ENCODE measurements at regions not wholly inside any gene's neighbourhood (a gene's known extent, or its start where the extent isn't known, plus 50 kb on each side); places are given as distances from the start of the nearest gene placed in this dataset.
"Not testable (repeated sequence)": the region's sequence is repeated elsewhere in the genome, so short reads cannot be mapped to it uniquely, and the experiment has no call there.

DNA sequence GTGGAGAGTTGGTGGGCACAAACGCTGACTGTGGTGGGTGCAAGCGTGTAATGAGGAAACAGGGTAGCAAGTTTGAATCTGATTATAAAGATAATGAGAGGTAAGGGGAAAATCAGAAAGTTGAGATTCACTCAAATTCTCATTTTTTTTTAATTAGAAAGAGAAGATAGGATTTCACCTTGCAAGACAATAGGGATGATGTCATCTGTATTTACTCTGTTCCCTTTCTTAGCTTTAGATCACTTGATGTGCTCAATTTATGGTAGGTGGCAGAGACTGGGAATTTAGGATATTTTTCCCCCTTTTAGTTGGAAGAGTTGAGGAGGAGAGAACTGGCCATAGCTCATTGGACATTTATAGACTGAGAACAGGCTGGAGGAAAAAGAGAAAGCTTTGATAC lies 363.6 kb downstream of the AEBP2 start:
- DNase-seq (no peak), ATAC-seq (replicated peaks) (no peak)
- Mint-ChIP-seq H3K4me1 (no peaks in the 10 kb centered on the region), H3K9me3 (peaks cover 0 to 1% of the 10 kb centered on the region in 2 donors), H3K4me3 (no peak overlapping the region), H3K36me3 (no peaks in the 10 kb centered on the region), H3K27ac (no peak overlapping the region), H3K27me3 (no peaks in the 10 kb centered on the region)

DNA sequence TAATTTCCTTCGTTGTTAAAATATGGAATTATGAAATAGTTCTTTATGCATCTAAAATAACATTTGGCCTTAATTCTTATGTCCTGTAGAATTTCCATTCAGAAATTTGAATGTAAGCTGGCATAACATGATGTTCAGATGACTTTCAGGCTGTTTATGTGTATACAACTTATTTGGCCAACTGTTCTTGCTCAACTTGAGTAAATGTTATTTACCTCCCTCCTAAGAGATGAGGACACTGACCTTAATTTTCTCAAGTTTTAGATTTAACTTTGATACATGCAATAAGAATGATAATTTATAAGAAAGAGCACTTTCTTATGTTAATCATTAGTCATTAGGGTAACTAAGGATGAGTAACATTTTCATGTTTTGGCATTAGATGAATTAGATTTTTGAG lies 365.4 kb downstream of the AEBP2 start:
- DNase-seq (no peak), ATAC-seq (replicated peaks) (no peak)
- Mint-ChIP-seq H3K27me3 (no peaks in the 10 kb centered on the region), H3K4me3 (no peak overlapping the region), H3K4me1 (no peaks in the 10 kb centered on the region), H3K9me3 (peaks cover 5 to 7% of the 10 kb centered on the region in 2 donors), H3K27ac (no peak overlapping the region), H3K36me3 (no peaks in the 10 kb centered on the region)

DNA sequence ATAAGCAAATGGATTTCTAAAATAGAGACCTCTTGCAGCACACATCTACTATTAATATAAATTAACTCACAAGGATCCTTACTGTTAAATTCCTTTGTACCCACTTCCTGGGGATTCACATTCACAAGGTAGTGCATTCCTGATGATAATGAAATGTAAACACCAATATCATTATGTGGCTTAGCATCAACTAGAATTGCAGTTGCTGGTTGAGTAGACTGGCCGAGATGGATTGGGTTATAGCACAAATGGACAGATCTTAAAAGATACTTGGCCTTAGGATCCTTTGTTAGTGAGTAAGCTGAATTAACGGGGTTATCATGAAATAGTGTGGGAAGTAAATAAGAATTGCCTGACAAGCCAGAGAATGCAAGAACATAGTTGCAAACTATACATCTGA lies 369.1 kb downstream of the AEBP2 start:
- H3K27me3 Mint-ChIP-seq = no peaks in the 10 kb centered on the region
- no peaks in the 10 kb centered on the region for H3K4me1 Mint-ChIP-seq
- no peak overlapping the region for H3K4me3 Mint-ChIP-seq
- DNase-seq = no peak
- peaks cover 8% of the 10 kb centered on the region in 2 donors for H3K9me3 Mint-ChIP-seq
- H3K36me3 Mint-ChIP-seq = no peaks in the 10 kb centered on the region
- no peak for ATAC-seq (replicated peaks)
- no peak overlapping the region for H3K27ac Mint-ChIP-seq

DNA sequence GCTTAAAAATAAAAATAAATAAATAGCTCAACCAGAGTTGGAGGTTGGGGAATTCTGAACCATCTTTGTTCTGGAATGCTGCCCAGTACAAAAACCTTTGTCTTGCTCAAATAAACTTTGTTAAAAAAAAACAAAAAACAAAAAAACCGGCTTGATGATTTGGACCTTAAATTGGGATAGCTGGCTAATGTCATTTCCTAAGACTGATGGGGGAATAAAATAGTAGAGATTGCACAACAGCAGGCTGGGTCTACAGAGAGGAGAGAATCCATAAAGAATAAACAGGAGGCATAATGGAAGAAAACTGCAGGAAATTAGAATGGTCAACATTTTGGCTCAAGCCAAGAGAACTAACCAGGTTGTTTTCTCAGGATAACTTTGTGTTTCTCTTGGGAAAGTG lies 370.9 kb downstream of the AEBP2 start:
- ATAC-seq (replicated peaks) = no peak
- Mint-ChIP-seq H3K27me3 (no peaks in the 10 kb centered on the region), H3K9me3 (peaks cover 8 to 13% of the 10 kb centered on the region in 2 donors), H3K4me1 (no peaks in the 10 kb centered on the region), H3K4me3 (no peak overlapping the region), H3K27ac (no peak overlapping the region), H3K36me3 (no peaks in the 10 kb centered on the region)
- DNase-seq = no peak

DNA sequence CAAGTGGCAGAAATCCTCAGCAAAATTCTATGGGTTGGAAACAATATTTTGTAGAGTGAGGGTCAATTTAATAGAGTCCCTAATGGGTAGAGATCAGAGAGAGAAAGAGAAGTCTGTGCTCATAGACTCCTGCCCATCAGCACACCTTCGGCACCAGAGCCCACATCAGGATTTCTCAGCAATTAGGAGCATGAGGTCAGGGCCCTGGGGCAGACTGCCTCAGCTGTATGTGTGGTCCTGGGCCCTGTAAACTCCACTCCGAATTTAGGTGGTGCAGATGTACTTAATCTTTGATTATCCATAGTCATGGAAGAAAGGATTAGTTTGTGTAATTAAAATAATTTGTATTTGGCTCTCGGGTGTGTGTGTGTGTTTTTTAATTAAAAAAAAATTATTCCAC lies 372.6 kb downstream of the AEBP2 start:
- Mint-ChIP-seq H3K36me3 (no peaks in the 10 kb centered on the region), H3K27ac (no peak overlapping the region), H3K9me3 (peaks cover 8 to 14% of the 10 kb centered on the region in 2 donors), H3K27me3 (no peaks in the 10 kb centered on the region), H3K4me3 (no peak overlapping the region), H3K4me1 (no peaks in the 10 kb centered on the region)
- DNase-seq (no peak), ATAC-seq (replicated peaks) (no peak)

- DNase-seq (no peak), ATAC-seq (replicated peaks) (no peak)
- Mint-ChIP-seq H3K27ac (no peak overlapping the region), H3K27me3 (no peaks in the 10 kb centered on the region), H3K4me3 (no peak overlapping the region), H3K4me1 (no peaks in the 10 kb centered on the region), H3K36me3 (no peaks in the 10 kb centered on the region), H3K9me3 (peaks cover 6 to 8% of the 10 kb centered on the region in 2 donors)
These were observed 379.9 kb downstream of the AEBP2 start for GRCh38 chr12:19819231-19819630.

DNA sequence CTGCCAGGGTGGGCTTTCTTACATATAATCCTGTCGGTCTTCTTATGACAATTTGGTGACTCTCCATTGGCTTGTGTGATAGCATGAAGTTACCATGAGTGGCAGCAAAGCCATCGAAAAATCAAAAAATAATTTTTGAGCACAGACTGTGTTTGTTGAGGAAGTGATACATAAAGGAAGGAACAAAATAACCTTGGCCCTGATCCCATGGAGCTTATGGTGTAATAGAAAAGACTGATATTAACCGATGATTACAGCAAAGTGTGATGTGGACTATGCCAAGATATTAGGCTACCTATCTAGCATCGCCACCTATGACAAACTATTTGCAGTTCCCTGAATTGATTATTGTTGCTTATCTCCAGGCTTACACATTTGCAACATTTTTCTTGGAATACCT lies 383.2 kb downstream of the AEBP2 start:
- Mint-ChIP-seq H3K27ac (no peak overlapping the region), H3K36me3 (no peaks in the 10 kb centered on the region), H3K4me1 (no peaks in the 10 kb centered on the region), H3K4me3 (no peak overlapping the region), H3K9me3 (peaks cover 6 to 11% of the 10 kb centered on the region in 2 donors), H3K27me3 (no peaks in the 10 kb centered on the region)
- no peak for DNase-seq
- ATAC-seq (replicated peaks) = no peak

DNA sequence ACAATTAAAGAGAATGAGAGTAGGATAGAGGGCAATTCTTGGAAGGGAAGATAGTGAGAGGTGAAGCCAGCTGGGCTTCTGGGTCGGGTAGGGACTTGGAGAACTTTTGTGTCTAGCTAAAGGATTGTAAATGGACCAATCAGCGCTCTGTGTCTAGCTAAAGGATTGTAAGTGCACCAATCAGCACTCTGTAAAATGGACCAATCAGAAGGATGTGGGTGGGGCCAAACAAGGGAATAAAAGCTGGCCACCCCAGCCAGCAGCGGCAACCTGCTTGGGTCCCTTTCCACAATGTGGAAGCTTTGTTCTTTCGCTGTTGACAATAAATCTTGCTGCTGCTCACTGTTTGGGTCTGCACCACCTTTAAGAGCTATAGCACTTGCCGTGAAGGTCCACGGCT lies 384.0 kb downstream of the AEBP2 start:
- ATAC-seq (replicated peaks); H3K36me3 Mint-ChIP-seq; H3K4me1 Mint-ChIP-seq; H3K4me3 Mint-ChIP-seq; DNase-seq; H3K27me3 Mint-ChIP-seq; H3K27ac Mint-ChIP-seq: not testable (repeated sequence)
- H3K9me3 Mint-ChIP-seq = peaks cover 6 to 13% of the 10 kb centered on the region in 2 donors

GRCh38 chr12:19826980-19827550 lies 387.8 kb downstream of the AEBP2 start:
- no peaks in the 10 kb centered on the region for H3K36me3 Mint-ChIP-seq
- H3K4me1 Mint-ChIP-seq = no peaks in the 10 kb centered on the region
- no peak overlapping the region for H3K27ac Mint-ChIP-seq
- DNase-seq (no peak), ATAC-seq (replicated peaks) (no peak)
- H3K9me3 Mint-ChIP-seq = peaks cover 10 to 13% of the 10 kb centered on the region in 2 donors
- no peaks in the 10 kb centered on the region for H3K27me3 Mint-ChIP-seq
- no peak overlapping the region for H3K4me3 Mint-ChIP-seq

DNA sequence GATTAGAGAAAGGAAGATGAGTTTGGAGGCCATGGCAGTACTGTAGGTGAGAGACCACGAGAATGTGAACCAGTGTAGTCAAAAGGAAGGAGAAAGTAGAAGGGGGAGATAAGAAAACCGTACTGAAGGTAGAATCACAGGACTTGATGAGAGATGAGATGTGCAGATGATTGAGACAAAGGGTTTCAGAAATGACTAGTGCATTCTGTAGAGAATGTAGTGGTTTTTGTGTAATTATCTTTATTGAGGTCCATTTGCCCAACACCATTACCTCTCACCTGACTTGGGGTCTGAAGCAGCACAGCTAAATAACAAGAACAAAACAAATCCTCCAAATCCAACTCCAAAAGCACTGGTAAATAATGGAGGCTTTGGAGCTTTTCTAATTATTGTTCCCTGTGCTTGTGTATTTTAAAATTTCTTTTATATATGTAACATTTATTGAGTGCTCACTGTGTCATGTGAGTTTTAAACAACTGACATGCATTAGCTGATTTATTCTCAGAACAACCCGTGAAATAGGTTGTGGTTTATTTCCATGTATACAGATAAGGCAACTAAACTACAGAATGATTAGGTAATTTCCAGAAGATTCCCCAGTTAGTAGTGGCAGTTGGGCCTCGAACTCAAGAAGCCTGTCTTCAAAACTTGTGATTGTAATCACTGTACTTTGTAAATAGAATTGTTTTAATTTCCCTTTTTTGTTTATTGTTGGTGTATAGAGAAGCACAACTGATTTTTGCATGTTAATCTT lies 390.0 kb downstream of the AEBP2 start:
- no peak overlapping the region for H3K4me3 Mint-ChIP-seq
- no peaks in the 10 kb centered on the region for H3K27me3 Mint-ChIP-seq
- H3K27ac Mint-ChIP-seq = no peak overlapping the region
- peaks cover 4 to 8% of the 10 kb centered on the region in 2 donors for H3K9me3 Mint-ChIP-seq
- no peak for ATAC-seq (replicated peaks)
- no peaks in the 10 kb centered on the region for H3K4me1 Mint-ChIP-seq
- no peaks in the 10 kb centered on the region for H3K36me3 Mint-ChIP-seq
- no peak for DNase-seq

DNA sequence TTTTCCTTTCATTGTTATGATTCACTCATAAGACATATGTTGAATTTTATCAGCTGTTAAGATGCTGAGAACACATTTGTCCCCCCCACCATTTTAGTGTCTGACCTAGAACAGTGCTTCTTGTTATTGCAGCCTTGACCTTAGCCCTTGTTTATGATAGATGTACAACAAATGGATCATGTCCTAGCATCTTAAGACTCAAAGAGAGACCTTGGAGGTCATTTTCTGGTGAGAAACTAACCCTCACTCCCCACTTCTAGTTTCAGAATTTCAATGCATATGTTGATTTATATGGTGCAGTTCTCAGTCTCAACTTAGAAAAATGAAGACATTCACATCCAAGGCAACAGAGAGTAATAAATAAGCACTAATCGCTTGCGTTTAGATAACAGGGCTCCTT lies 391.2 kb downstream of the AEBP2 start:
- no peaks in the 10 kb centered on the region for H3K4me1 Mint-ChIP-seq
- no peak overlapping the region for H3K4me3 Mint-ChIP-seq
- DNase-seq (no peak), ATAC-seq (replicated peaks) (no peak)
- no peaks in the 10 kb centered on the region for H3K36me3 Mint-ChIP-seq
- H3K9me3 Mint-ChIP-seq = peaks cover 4% of the 10 kb centered on the region in 2 donors
- no peaks in the 10 kb centered on the region for H3K27me3 Mint-ChIP-seq
- H3K27ac Mint-ChIP-seq = no peak overlapping the region

DNA sequence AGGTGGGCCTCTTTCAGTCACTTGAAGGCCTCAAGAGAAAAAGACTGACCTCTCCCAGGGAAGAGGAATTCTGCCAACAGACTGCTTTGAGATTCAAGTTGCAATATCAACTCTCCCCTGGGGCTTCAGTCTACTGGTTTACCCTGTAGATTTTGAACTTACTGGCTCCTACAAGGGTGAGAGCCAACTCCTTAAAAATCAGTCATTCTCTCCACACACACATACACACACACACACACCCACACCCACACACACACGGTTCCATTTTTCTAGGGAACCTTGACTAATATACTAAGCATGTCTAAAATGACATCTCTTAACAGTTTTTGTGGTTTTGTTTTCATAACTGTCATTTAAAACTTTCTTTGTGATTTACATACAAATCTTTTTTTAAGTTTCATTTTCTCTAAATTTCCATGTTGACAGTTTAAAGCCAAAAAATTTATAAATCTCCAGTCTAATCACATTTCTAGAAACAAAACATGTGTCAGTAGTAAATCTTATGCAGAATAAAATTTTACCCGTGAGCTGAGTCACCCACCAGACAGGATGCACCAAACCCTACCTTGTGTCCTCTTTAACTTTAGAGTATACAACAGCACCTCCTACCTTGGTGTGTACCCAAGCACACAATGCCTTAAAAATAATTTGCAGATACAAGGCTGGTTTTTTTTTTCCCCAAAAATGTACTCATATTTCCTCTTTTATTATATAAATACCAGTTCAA lies 394.6 kb downstream of the AEBP2 start:
- Mint-ChIP-seq H3K27ac (no peak overlapping the region), H3K4me3 (no peak overlapping the region), H3K36me3 (no peaks in the 10 kb centered on the region), H3K4me1 (no peaks in the 10 kb centered on the region), H3K9me3 (peaks cover 3 to 6% of the 10 kb centered on the region in 2 donors), H3K27me3 (no peaks in the 10 kb centered on the region)
- peak; percentile 70 to 84 for ATAC-seq (replicated peaks)
- DNase-seq = no peak

DNA sequence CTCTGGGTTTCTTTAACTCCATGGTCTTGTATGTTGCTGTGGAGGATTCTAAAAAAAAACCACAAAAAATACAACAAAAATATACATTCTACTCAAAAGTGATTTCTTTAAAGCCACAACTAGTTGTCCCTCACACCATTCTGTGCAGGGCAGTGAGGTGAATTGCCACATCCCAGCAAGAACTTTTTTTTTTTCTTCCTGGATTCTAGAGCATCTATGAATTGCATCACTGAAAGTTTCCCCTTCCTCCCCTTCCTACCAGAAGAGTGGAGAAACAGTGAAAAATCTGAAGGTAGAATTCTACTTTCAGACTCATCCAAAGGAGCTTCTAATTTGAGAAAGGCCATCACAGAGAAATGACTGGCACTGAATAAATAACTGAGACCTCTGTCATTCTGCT lies 395.3 kb downstream of the AEBP2 start:
- ATAC-seq (replicated peaks) = no peak
- H3K36me3 Mint-ChIP-seq = no peaks in the 10 kb centered on the region

GRCh38 chr12:19836056-19836455 lies 396.8 kb downstream of the AEBP2 start:
- ATAC-seq (replicated peaks) (no peak), DNase-seq (no peak)
- no peaks in the 10 kb centered on the region for H3K36me3 Mint-ChIP-seq
- H3K4me3 Mint-ChIP-seq = no peak overlapping the region
- H3K27me3 Mint-ChIP-seq = no peaks in the 10 kb centered on the region
- H3K9me3 Mint-ChIP-seq = peaks cover 3 to 4% of the 10 kb centered on the region in 2 donors
- no peak overlapping the region for H3K27ac Mint-ChIP-seq
- no peaks in the 10 kb centered on the region for H3K4me1 Mint-ChIP-seq

More for the DNA sequence above, 395.3 kb downstream of the AEBP2 start:
- Mint-ChIP-seq H3K4me3 (no peak overlapping the region), H3K4me1 (no peaks in the 10 kb centered on the region), H3K9me3 (peaks cover 3 to 4% of the 10 kb centered on the region in 2 donors), H3K27me3 (no peaks in the 10 kb centered on the region), H3K27ac (no peak overlapping the region)
- no peak for DNase-seq

- Mint-ChIP-seq H3K9me3 (peaks cover 3 to 4% of the 10 kb centered on the region in 2 donors), H3K4me3 (no peak overlapping the region), H3K27me3 (no peaks in the 10 kb centered on the region), H3K27ac (no peak overlapping the region), H3K36me3 (no peaks in the 10 kb centered on the region), H3K4me1 (no peaks in the 10 kb centered on the region)
- ATAC-seq (replicated peaks) (no peak), DNase-seq (no peak)
These were observed 397.2 kb downstream of the AEBP2 start for GRCh38 chr12:19836456-19836855.

Data from stimulated activated naive B cell treated with anti-CD40 and anti-IgM and Interleukin-4, amounts not matched to agents 10 μg/mL and 1 μg/mL and 100 μg/mL, for 72 hours (primary cell).